NCI-H1417 treated with DMSO at 0.1 percent for 48 hours (cell line): ENCODE measurements at regions not wholly inside any gene's neighbourhood (a gene's known extent, or its start where the extent isn't known, plus 50 kb on each side); places are given as distances from the start of the nearest gene placed in this dataset.

Experiments
- DNase-seq: peaks from one replicate; lab custom pipeline; 2025; lab: John Stamatoyannopoulos, UW

GRCh38 chr12:19951664-19952063, 416.7 kb upstream of the PDE3A start:
- no peak for DNase-seq

- no peak for DNase-seq
These were observed 414.6 kb upstream of the PDE3A start for GRCh38 chr12:19953734-19954133.

- no peak for DNase-seq
These were observed 414.2 kb upstream of the PDE3A start for GRCh38 chr12:19954163-19954562.

- DNase-seq = no peak
These were observed 410.8 kb upstream of the PDE3A start for GRCh38 chr12:19957308-19958125.

GRCh38 chr12:19958389-19958788, 409.9 kb upstream of the PDE3A start:
- no peak for DNase-seq

- DNase-seq = no peak
These were observed 409.0 kb upstream of the PDE3A start for GRCh38 chr12:19959353-19959752.

- DNase-seq = no peak
These were observed 407.8 kb upstream of the PDE3A start for GRCh38 chr12:19960527-19960926.

- no peak for DNase-seq
These were observed 406.1 kb upstream of the PDE3A start for GRCh38 chr12:19962192-19962591.

GRCh38 chr12:19963972-19964371, 404.4 kb upstream of the PDE3A start:
- no peak for DNase-seq

- DNase-seq = no peak
These were observed 403.8 kb upstream of the PDE3A start for GRCh38 chr12:19964549-19964948.

- DNase-seq = no peak
These were observed 402.9 kb upstream of the PDE3A start for GRCh38 chr12:19965196-19966038.

GRCh38 chr12:19967001-19967400, 401.3 kb upstream of the PDE3A start:
- no peak for DNase-seq

GRCh38 chr12:19967431-19967830, 400.9 kb upstream of the PDE3A start:
- DNase-seq = peak; percentile 13

- no peak for DNase-seq
These were observed 398.2 kb upstream of the PDE3A start for GRCh38 chr12:19970116-19970515.

- no peak for DNase-seq
These were observed 397.5 kb upstream of the PDE3A start for GRCh38 chr12:19970821-19971220.

GRCh38 chr12:19971361-19972280, 396.7 kb upstream of the PDE3A start:
- DNase-seq = no peak

- DNase-seq = no peak
These were observed 395.7 kb upstream of the PDE3A start for GRCh38 chr12:19972325-19973288.

- DNase-seq = no peak
These were observed 390.1 kb upstream of the PDE3A start for GRCh38 chr12:19978193-19978592.

GRCh38 chr12:19979584-19979983, 388.8 kb upstream of the PDE3A start:
- DNase-seq = no peak

GRCh38 chr12:19981944-19982343, 386.4 kb upstream of the PDE3A start:
- DNase-seq = no peak

GRCh38 chr12:19988001-19988400, 380.3 kb upstream of the PDE3A start:
- DNase-seq = no peak
